GM12875 (cell line): ENCODE measurements at regions not wholly inside any gene's neighbourhood (a gene's known extent, or its start where the extent isn't known, plus 50 kb on each side); places are given as distances from the start of the nearest gene placed in this dataset.

Source experiments
- H3K4me3 ChIP-seq: one replicate; pipeline ENCODE4 v1.5.1; 2011; ENCODE audit warnings: low read depth, low read length, control low read depth
- CTCF ChIP-seq: IDR thresholded peaks from 2 replicates; pipeline ENCODE4 v1.5.1; 2011; ENCODE audit warnings: low read depth, mild to moderate bottlenecking, control low read depth, inconsistent platforms, low read length, moderate library complexity, borderline replicate concordance; ENCODE audit not compliant: insufficient read depth

GRCh38 chr5:28346696-28347095 lies 1308.3 kb upstream of the CDH9 start:
- no peak for TF ChIP-seq CTCF
- no peak overlapping the region for H3K4me3 ChIP-seq

- TF ChIP-seq CTCF, result peak; percentile 40; the same call in 1 of the 2 replicates
- H3K4me3 ChIP-seq, result no peak overlapping the region
These were observed 1306.5 kb upstream of the CDH9 start for GRCh38 chr5:28344836-28345433.

GRCh38 chr5:28329176-28329575 lies 1290.8 kb upstream of the CDH9 start:
- TF ChIP-seq CTCF, result no peak

GRCh38 chr5:28328681-28329080 lies 1290.3 kb upstream of the CDH9 start:
- no peak for TF ChIP-seq CTCF
- no peak overlapping the region for H3K4me3 ChIP-seq

More at GRCh38 chr5:28329176-28329575, 1290.8 kb upstream of the CDH9 start:
- H3K4me3 ChIP-seq, result no peak overlapping the region

- TF ChIP-seq CTCF, result no peak
- no peak overlapping the region for H3K4me3 ChIP-seq
These were observed 1285.8 kb upstream of the CDH9 start for GRCh38 chr5:28324174-28324573.

GRCh38 chr5:28313953-28314352 lies 1275.6 kb upstream of the CDH9 start:
- TF ChIP-seq CTCF, result no peak

GRCh38 chr5:28313321-28313951 lies 1275.0 kb upstream of the CDH9 start:
- H3K4me3 ChIP-seq, result no peak overlapping the region
- no peak for TF ChIP-seq CTCF

More at GRCh38 chr5:28313953-28314352, 1275.6 kb upstream of the CDH9 start:
- H3K4me3 ChIP-seq, result no peak overlapping the region
